GM23248 (cell line): ENCODE measurements at regions not wholly inside any gene's neighbourhood (a gene's known extent, or its start where the extent isn't known, plus 50 kb on each side); places are given as distances from the start of the nearest gene placed in this dataset.

Experiments used
- DNase-seq: peaks from one replicate; pipeline ENCODE4 v3.0.0-alpha.2; 2015
- H2AFZ ChIP-seq: fragments of 200-600 bp; sonication (generic); 2 replicates; pipeline ENCODE4 v1.6.1; 2016; ENCODE audit warnings: antibody characterized with exemption
- H3F3A ChIP-seq: fragments of 200-600 bp; sonication (generic); 2 replicates; pipeline ENCODE4 v1.6.1; 2016; ENCODE audit warnings: mild to moderate bottlenecking, antibody characterized with exemption, mixed run types; ENCODE audit not compliant: insufficient read depth
- H3K27ac ChIP-seq: fragments of 200-600 bp; sonication (generic); 2 replicates; pipeline ENCODE4 v1.5.1; 2016; ENCODE audit warnings: mild to moderate bottlenecking
- H3K27me3 ChIP-seq: fragments of 200-600 bp; sonication (generic); replicated peaks from 2 replicates; pipeline ENCODE4 v1.6.1; 2016; ENCODE audit warnings: mild to moderate bottlenecking; ENCODE audit not compliant: insufficient read depth
- H3K36me3 ChIP-seq: fragments of 200-600 bp; sonication (generic); 2 replicates; pipeline ENCODE4 v1.6.1; 2016; ENCODE audit warnings: low read depth, mild to moderate bottlenecking
- H3K4me1 ChIP-seq: fragments of 200-600 bp; sonication (generic); 2 replicates; pipeline ENCODE4 v1.6.1; 2016; ENCODE audit warnings: mild to moderate bottlenecking; ENCODE audit not compliant: insufficient read depth
- H3K4me2 ChIP-seq: fragments of 200-600 bp; sonication (generic); one replicate; pipeline ENCODE4 v1.6.1; 2016; ENCODE audit warnings: mild to moderate bottlenecking; ENCODE audit not compliant: unreplicated experiment
- H3K4me3 ChIP-seq: fragments of 200-600 bp; sonication (generic); 2 replicates; pipeline ENCODE4 v1.5.1; 2016; ENCODE audit warnings: mild to moderate bottlenecking
- H3K79me2 ChIP-seq: fragments of 200-600 bp; sonication (generic); 2 replicates; pipeline ENCODE4 v1.6.1; 2016; ENCODE audit warnings: mild to moderate bottlenecking; ENCODE audit not compliant: insufficient read depth
- H3K9ac ChIP-seq: fragments of 200-600 bp; sonication (generic); 2 replicates; pipeline ENCODE4 v1.6.1; 2016; ENCODE audit warnings: mild to moderate bottlenecking
- H3K9me2 ChIP-seq: fragments of 200-600 bp; sonication (generic); 2 replicates; pipeline ENCODE4 v1.6.1; 2016; ENCODE audit warnings: mixed run types, mild to moderate bottlenecking, moderate library complexity; ENCODE audit not compliant: insufficient read depth
- H3K9me3 ChIP-seq: fragments of 200-600 bp; sonication (generic); one replicate; pipeline ENCODE4 v1.6.1; 2017; ENCODE audit warnings: low read depth
- H4K20me1 ChIP-seq: fragments of 200-600 bp; sonication (generic); 2 replicates; pipeline ENCODE4 v1.6.0; 2016; ENCODE audit not compliant: insufficient read depth
- EZH2 ChIP-seq: fragments of 200-600 bp; sonication (generic); IDR thresholded peaks from 2 replicates; pipeline ENCODE4 v1.6.1; 2018; ENCODE audit warnings: antibody characterized with exemption, mild to moderate bottlenecking; ENCODE audit not compliant: insufficient read depth, poor library complexity, severe bottlenecking
- EZH2phosphoT487 ChIP-seq: fragments of 200-600 bp; sonication (generic); IDR thresholded peaks from 2 replicates; pipeline ENCODE4 v1.6.1; 2018; ENCODE audit warnings: antibody characterized with exemption, moderate library complexity, mild to moderate bottlenecking, low read depth; ENCODE audit not compliant: insufficient read depth
- WGBS, 2 experiments: methylation state at CpG; one replicate each; pipeline ENCODE4 v1.1.6; 2015 to 2017; ENCODE audit warnings: low lambda C conversion rate in 2 of 2, low coverage in 1 of 2; ENCODE audit errors: missing lambda C conversion rate in 2 of 2; 5-methylcytosine and 5-hydroxymethylcytosine counted together
- in situ Hi-C: fragments of 300-500 bp; cut with MboI; formaldehyde crosslinking; loops from 2 replicates; pipeline ENCODE4 v1.15.0; 2020

DNA sequence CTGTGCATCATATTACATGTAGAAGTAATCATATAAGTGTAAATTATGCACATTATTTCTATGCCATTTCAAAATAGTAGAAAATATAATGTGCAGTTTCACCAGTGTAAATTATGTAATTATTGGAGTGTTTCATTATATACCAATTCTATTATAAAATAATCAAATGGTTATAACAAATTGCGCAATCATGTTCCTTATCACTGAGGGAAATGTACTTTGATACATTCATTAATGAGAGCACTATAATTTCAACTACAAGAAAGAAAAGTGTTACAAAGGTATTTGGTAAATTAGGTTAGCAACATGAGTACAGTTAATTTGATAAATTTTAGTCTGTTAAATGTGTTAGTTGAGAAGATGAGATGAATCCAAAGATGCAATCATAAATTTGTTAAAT is 421.5 kb upstream of the CDH10 start:
- WGBS, 2 experiments: 35 to 43% methylated on average over 1 of the region's 1 CpG
- Histone ChIP-seq H3F3A (no peaks in the 10 kb centered on the region), H4K20me1 (no peaks in the 10 kb centered on the region), H3K9me2 (no peaks in the 10 kb centered on the region), H3K36me3 (no peaks in the 10 kb centered on the region), H3K9ac (no peak overlapping the region), H3K27me3 (no peaks in the 10 kb centered on the region), H3K9me3 (no peaks in the 10 kb centered on the region), H2AFZ (no peak overlapping the region), H3K4me2 (no peak overlapping the region), H3K27ac (no peak overlapping the region), H3K4me3 (no peak overlapping the region), H3K4me1 (no peaks in the 10 kb centered on the region), H3K79me2 (no peaks in the 10 kb centered on the region)
- in situ Hi-C loops: no loop called here
- no peak for DNase-seq
- TF ChIP-seq EZH2phosphoT487 (no peak), EZH2 (no peak)

DNA sequence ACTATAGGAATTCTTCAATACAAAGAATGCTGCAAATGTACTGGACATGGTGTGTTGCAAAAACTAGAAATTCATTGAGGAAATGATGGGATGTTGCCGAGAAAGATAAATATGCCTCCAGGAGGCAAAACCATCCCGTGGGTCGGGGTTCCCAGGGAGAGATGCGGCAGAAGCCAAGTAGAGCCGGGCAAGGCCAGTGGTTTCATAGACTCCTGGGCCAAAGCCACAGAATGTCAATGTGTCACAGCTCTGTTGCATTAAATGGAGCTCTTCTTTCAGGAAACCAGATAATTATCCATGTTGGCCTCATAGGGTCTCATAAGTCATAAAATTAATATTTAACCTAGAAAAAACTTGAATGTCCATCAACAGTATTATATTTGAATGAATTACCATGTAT is 419.5 kb upstream of the CDH10 start:
- Histone ChIP-seq H3K36me3 (no peaks in the 10 kb centered on the region), H3K9me3 (no peaks in the 10 kb centered on the region), H3K9ac (no peak overlapping the region), H4K20me1 (no peaks in the 10 kb centered on the region), H3K4me2 (no peak overlapping the region), H3K4me1 (no peaks in the 10 kb centered on the region), H3K9me2 (no peaks in the 10 kb centered on the region), H3K27me3 (no peaks in the 10 kb centered on the region), H3F3A (no peaks in the 10 kb centered on the region), H2AFZ (no peak overlapping the region), H3K4me3 (no peak overlapping the region), H3K27ac (no peak overlapping the region), H3K79me2 (no peaks in the 10 kb centered on the region)
- WGBS, 2 experiments: 29 to 34% methylated on average over 5 of the region's 5 CpGs
- in situ Hi-C loops: no loop called here
- no peak for DNase-seq
- no peak for TF ChIP-seq EZH2phosphoT487
- no peak for TF ChIP-seq EZH2

DNA sequence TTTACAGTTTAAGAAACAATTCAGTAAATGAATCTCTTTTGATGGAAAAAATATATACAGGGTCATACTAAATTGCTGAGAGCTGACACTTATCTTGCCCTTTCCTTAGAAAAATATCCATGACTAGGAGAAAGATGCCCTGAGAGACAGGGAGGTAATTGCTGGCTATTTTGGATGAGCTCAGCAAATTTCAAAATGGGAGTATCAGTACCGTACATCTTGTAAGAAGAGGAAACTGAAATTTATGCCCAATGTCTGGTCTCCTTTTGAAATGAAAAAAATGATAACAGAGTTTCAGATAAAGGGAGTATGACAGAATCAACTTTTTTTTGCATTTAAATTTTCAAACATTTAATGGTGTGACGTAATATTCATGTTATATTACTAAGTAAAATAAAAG is 415.8 kb upstream of the CDH10 start:
- H3K27ac ChIP-seq: no peak overlapping the region
- no peaks in the 10 kb centered on the region for H3K27me3 ChIP-seq
- H3K9ac ChIP-seq: no peak overlapping the region
- no peaks in the 10 kb centered on the region for H3K36me3 ChIP-seq
- no peaks in the 10 kb centered on the region for H3K79me2 ChIP-seq
- 0 out of 2 replicates have a peak, but pooled peaks cover 5% of the 10 kb centered on the region for H3K9me2 ChIP-seq
- in situ Hi-C loops: no loop called here
- no peak for DNase-seq
- no peak overlapping the region for H2AFZ ChIP-seq
- H3K9me3 ChIP-seq: no peaks in the 10 kb centered on the region
- WGBS, 2 experiments: 36 to 39% methylated on average over 2 of the region's 2 CpGs
- no peaks in the 10 kb centered on the region for H4K20me1 ChIP-seq
- H3K4me3 ChIP-seq: no peak overlapping the region
- no peaks in the 10 kb centered on the region for H3F3A ChIP-seq
- no peaks in the 10 kb centered on the region for H3K4me1 ChIP-seq
- TF ChIP-seq EZH2: no peak
- TF ChIP-seq EZH2phosphoT487: no peak
- no peak overlapping the region for H3K4me2 ChIP-seq

DNA sequence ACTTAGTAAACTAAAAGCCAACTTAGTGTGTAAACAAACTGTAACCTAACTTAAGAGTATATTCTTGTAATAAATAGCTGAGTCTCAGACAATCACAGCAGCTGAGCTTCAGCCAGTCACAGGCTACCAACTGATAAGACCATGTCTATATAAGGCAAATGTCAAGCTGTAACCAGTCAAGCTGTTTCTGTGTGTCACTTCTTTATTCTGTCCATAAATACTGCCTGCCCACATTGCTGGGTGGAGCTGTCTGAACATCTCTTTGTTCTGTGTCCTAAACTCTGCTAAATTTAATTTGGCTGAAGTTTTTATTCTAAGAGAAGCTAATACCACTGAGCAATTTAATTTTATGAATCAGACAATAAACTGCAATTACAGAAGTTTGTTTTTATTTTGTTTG is 412.1 kb upstream of the CDH10 start:
- DNase-seq: no peak
- no peak overlapping the region for H3K4me3 ChIP-seq
- H3F3A ChIP-seq: no peaks in the 10 kb centered on the region
- H3K4me2 ChIP-seq: no peak overlapping the region
- TF ChIP-seq EZH2 (no peak), EZH2phosphoT487 (no peak)
- H3K9ac ChIP-seq: no peak overlapping the region
- no peak overlapping the region for H3K27ac ChIP-seq
- H2AFZ ChIP-seq: no peak overlapping the region
- H4K20me1 ChIP-seq: no peaks in the 10 kb centered on the region
- in situ Hi-C loops: no loop called here
- H3K36me3 ChIP-seq: no peaks in the 10 kb centered on the region
- 0 out of 2 replicates have a peak, but pooled peaks cover 5% of the 10 kb centered on the region for H3K9me2 ChIP-seq
- H3K4me1 ChIP-seq: no peaks in the 10 kb centered on the region
- H3K79me2 ChIP-seq: no peaks in the 10 kb centered on the region
- H3K9me3 ChIP-seq: no peaks in the 10 kb centered on the region
- H3K27me3 ChIP-seq: no peaks in the 10 kb centered on the region

DNA sequence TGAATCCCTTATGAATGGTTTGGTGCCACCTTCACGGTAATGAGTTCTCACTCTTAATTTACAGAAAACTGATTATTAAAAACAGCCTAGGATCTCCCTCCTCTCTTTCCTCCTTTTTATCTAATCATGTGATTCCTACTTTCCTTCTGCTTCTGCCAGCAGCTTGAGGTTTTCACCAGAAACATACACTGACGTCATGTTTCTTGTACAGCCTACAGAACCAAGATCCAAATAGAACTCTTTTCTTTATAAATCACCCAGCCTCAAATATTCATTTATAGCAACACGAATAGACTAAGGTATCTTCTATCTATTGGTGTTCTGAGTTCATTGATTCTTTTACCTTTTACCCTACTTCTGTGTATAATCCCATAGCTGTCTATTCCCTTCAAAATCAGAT is 388.9 kb upstream of the CDH10 start:
- no peaks in the 10 kb centered on the region for H3K27me3 ChIP-seq
- TF ChIP-seq EZH2 (no peak), EZH2phosphoT487 (no peak)
- H3K4me3 ChIP-seq: no peak overlapping the region
- 14 to 15% methylated on average over 3 of the region's 3 CpGs for WGBS, 2 experiments
- no peaks in the 10 kb centered on the region for H3K36me3 ChIP-seq
- H3K9ac ChIP-seq: no peak overlapping the region
- DNase-seq: no peak
- no peaks in the 10 kb centered on the region for H3K4me1 ChIP-seq
- in situ Hi-C loops: no loop called here
- H4K20me1 ChIP-seq: no peaks in the 10 kb centered on the region
- no peaks in the 10 kb centered on the region for H3K9me2 ChIP-seq
- no peaks in the 10 kb centered on the region for H3K9me3 ChIP-seq
- H3K79me2 ChIP-seq: no peaks in the 10 kb centered on the region
- H2AFZ ChIP-seq: no peak overlapping the region
- no peak overlapping the region for H3K4me2 ChIP-seq
- H3F3A ChIP-seq: no peaks in the 10 kb centered on the region
- H3K27ac ChIP-seq: no peak overlapping the region
